Vagina (tissue), 2 donors: ENCODE measurements at regions not wholly inside any gene's neighbourhood (a gene's known extent, or its start where the extent isn't known, plus 50 kb on each side); places are given as distances from the start of the nearest gene placed in this dataset.

Source experiments
- CTCF ChIP-seq, 3 experiments: fragments of 450-650 bp in 2 of 3; fragments of 200-600 bp in 1 of 3; sonication (generic) in 1 of 3; IDR thresholded peaks; one replicate each; pipeline ENCODE4 v1.5.1; 2017 to 2019; ENCODE audit warnings: antibody characterized with exemption in 3 of 3, mild to moderate bottlenecking in 2 of 3, moderate library complexity in 2 of 3
- POLR2AphosphoS5 ChIP-seq, 2 donors: sonication (generic); formaldehyde crosslinking; IDR thresholded peaks; one replicate each; pipeline ENCODE4 v1.9.0; 2017; ENCODE audit warnings: antibody characterized with exemption in 2 of 2, mild to moderate bottlenecking in 2 of 2, low read depth in 1 of 2; ENCODE audit not compliant: insufficient read depth in 1 of 2

- TF ChIP-seq CTCF (IDR thresholded peaks at IDR 0.05) (no peak), POLR2AphosphoS5 (IDR thresholded peaks at IDR 0.05; ENCODE audit: insufficient read depth in 1 of 2, low read depth in 1 of 2) (peak in 1 of 2 donors; percentile 53)
Observed at GRCh38 chr6:156599978-156600590, 177.1 kb upstream of the ARID1B start.
